GM06990 (cell line): ENCODE measurements at regions not wholly inside any gene's neighbourhood (a gene's known extent, or its start where the extent isn't known, plus 50 kb on each side); places are given as distances from the start of the nearest gene placed in this dataset.

Source experiments
- DNase-seq: peaks from one replicate; pipeline ENCODE4 v3.0.0-alpha.2; 2011; ENCODE audit not compliant: insufficient read length; ENCODE audit errors: extremely low read depth
- H3K27me3 ChIP-seq: replicated peaks from 2 replicates; pipeline ENCODE4 v1.6.0; 2011; ENCODE audit warnings: low read length; ENCODE audit not compliant: control insufficient read depth, insufficient read depth
- H3K36me3 ChIP-seq: 2 replicates; pipeline ENCODE4 v1.5.1; 2011; ENCODE audit warnings: low read length; ENCODE audit not compliant: control insufficient read depth, insufficient read depth
- H3K4me3 ChIP-seq: replicated peaks from 2 replicates; pipeline ENCODE4 v1.5.1; 2011; ENCODE audit warnings: low read depth, mild to moderate bottlenecking, control low read depth, low read length
- CTCF ChIP-seq: IDR thresholded peaks from 2 replicates; pipeline ENCODE4 v1.5.1; 2011; ENCODE audit warnings: low read length, control low read depth, mild to moderate bottlenecking, inconsistent platforms; ENCODE audit not compliant: insufficient read depth, poor library complexity, severe bottlenecking

- no peaks in the 10 kb centered on the region for H3K27me3 ChIP-seq
- TF ChIP-seq CTCF, result no peak
- DNase-seq, result no peak
- no peak overlapping the region for H3K4me3 ChIP-seq
- H3K36me3 ChIP-seq, result no peaks in the 10 kb centered on the region
Measured at GRCh38 chr4:162685410-162685809, 481.3 kb downstream of the NAF1 start.

DNA sequence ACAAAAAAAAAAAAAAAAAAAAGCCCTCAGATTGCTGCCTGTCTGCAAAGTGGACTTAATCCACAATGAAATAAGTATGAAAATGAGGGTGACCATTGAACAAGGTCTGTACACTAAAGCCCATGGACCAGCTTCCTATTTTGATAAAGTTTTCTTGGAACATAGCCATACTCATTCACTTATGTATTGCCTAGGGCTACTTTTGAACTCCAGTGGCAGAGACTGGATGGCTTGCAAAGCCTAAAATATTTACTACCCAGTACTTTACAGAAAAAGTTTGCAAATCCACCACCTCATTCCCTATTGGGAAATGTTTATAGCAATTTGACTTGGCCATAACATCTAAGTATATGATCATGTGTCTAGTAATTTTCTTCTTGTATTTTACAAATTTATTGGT, 481.7 kb downstream of the NAF1 start:
- no peak for DNase-seq
- H3K4me3 ChIP-seq, result no peak overlapping the region
- no peaks in the 10 kb centered on the region for H3K27me3 ChIP-seq
- no peak for TF ChIP-seq CTCF
- no peaks in the 10 kb centered on the region for H3K36me3 ChIP-seq

DNA sequence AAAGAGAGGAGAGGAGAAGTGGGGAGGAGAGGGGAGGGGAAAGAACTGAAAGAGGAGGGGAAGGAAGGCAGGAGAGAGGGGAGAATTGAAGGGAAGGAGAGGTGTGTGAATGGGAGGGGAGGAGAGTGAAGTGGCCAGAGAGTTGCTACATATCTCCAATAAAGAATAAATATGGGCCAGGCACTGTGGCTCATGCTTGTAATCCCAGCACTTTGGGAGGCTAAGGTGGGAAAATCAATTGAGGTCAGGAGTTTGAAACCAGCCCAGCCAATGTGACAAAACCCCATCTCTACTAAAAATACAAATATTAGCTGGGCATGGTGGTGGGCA, 482.4 kb downstream of the NAF1 start:
- Histone ChIP-seq H3K36me3 (no peaks in the 10 kb centered on the region), H3K4me3 (no peak overlapping the region), H3K27me3 (no peaks in the 10 kb centered on the region)
- no peak for DNase-seq
- TF ChIP-seq CTCF, result no peak

- Histone ChIP-seq H3K36me3 (no peaks in the 10 kb centered on the region), H3K4me3 (no peak overlapping the region), H3K27me3 (no peaks in the 10 kb centered on the region)
- no peak for TF ChIP-seq CTCF
- DNase-seq, result no peak
Measured at GRCh38 chr4:162683659-162684370, 482.9 kb downstream of the NAF1 start.

DNA sequence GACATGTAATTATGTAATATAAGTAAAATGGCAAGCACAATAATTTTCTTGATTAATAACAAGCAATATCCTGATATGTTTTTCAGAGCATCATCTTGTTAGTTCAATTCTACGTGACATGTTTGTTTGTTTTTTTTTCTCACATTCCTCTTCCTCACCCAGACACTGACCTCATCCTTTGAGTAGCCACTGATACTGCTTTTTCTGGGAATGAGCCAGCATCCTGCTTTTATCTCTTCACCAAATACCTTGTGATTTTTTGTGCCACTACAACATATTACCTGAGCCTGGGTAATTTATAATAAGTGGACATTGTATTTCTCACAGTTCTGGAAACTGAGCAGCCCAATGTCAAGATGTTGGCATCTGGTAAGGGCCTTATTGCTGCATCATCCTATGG, 484.0 kb downstream of the NAF1 start:
- Histone ChIP-seq H3K27me3 (no peaks in the 10 kb centered on the region), H3K36me3 (no peaks in the 10 kb centered on the region), H3K4me3 (no peak overlapping the region)
- DNase-seq, result no peak
- TF ChIP-seq CTCF, result no peak

- H3K27me3 ChIP-seq, result no peaks in the 10 kb centered on the region
- no peaks in the 10 kb centered on the region for H3K36me3 ChIP-seq
- H3K4me3 ChIP-seq, result no peak overlapping the region
- DNase-seq, result no peak
- TF ChIP-seq CTCF, result no peak
Measured at GRCh38 chr4:162681212-162681611, 485.5 kb downstream of the NAF1 start.
